ENCODE measurements at regions not wholly inside any gene's neighbourhood (a gene's known extent, or its start where the extent isn't known, plus 50 kb on each side); places are given as distances from the start of the nearest gene placed in this dataset.

- Mint-ChIP-seq H3K4me1 (no peaks in the 10 kb centered on the region), H3K36me3 (ENCODE audit: low read depth) (no peaks in the 10 kb centered on the region), H3K27ac (no peak overlapping the region), H3K4me3 (no peak overlapping the region), H3K27me3 (no peaks in the 10 kb centered on the region)
- DNase-seq = no peak
- no peak for ATAC-seq
- no peaks in the 10 kb centered on the region for H3K9me3 ChIP-seq (ENCODE audit: control insufficient read depth, low read length, poor library complexity, severe bottlenecking)
Observed at GRCh38 chr18:66731890-66732289, 128.0 kb upstream of the CDH19 start.

- H3K36me3 Mint-ChIP-seq (ENCODE audit: low read depth) = no peaks in the 10 kb centered on the region
- no peak overlapping the region for H3K27ac Mint-ChIP-seq
- no peaks in the 10 kb centered on the region for H3K27me3 Mint-ChIP-seq
- H3K9me3 ChIP-seq (ENCODE audit: control insufficient read depth, low read length, poor library complexity, severe bottlenecking) = no peaks in the 10 kb centered on the region
- no peak for DNase-seq
- ATAC-seq = no peak
- no peak overlapping the region for H3K4me3 Mint-ChIP-seq
- no peaks in the 10 kb centered on the region for H3K4me1 Mint-ChIP-seq
Observed at GRCh38 chr18:66729442-66730239, 125.8 kb upstream of the CDH19 start.

- no peak for DNase-seq
- H3K27ac Mint-ChIP-seq = no peak overlapping the region
- H3K36me3 Mint-ChIP-seq (ENCODE audit: low read depth) = no peaks in the 10 kb centered on the region
- H3K9me3 ChIP-seq (ENCODE audit: control insufficient read depth, low read length, poor library complexity, severe bottlenecking) = no peaks in the 10 kb centered on the region
- H3K27me3 Mint-ChIP-seq = no peaks in the 10 kb centered on the region
- no peak overlapping the region for H3K4me3 Mint-ChIP-seq
- H3K4me1 Mint-ChIP-seq = no peaks in the 10 kb centered on the region
- ATAC-seq = no peak
Observed at GRCh38 chr18:66728951-66729350, 125.1 kb upstream of the CDH19 start.

GRCh38 chr18:66727991-66728390 is 124.1 kb upstream of the CDH19 start:
- no peaks in the 10 kb centered on the region for H3K4me1 Mint-ChIP-seq
- DNase-seq (no peak), ATAC-seq (no peak)
- H3K9me3 ChIP-seq (ENCODE audit: control insufficient read depth, low read length, poor library complexity, severe bottlenecking) = no peaks in the 10 kb centered on the region
- H3K4me3 Mint-ChIP-seq = no peak overlapping the region
- H3K27ac Mint-ChIP-seq = no peak overlapping the region
- H3K36me3 Mint-ChIP-seq (ENCODE audit: low read depth) = no peaks in the 10 kb centered on the region
- H3K27me3 Mint-ChIP-seq = no peaks in the 10 kb centered on the region

- Mint-ChIP-seq H3K27me3 (no peaks in the 10 kb centered on the region), H3K4me3 (no peak overlapping the region), H3K36me3 (ENCODE audit: low read depth) (no peaks in the 10 kb centered on the region), H3K4me1 (no peaks in the 10 kb centered on the region), H3K27ac (no peak overlapping the region)
- ATAC-seq (no peak), DNase-seq (no peak)
- no peaks in the 10 kb centered on the region for H3K9me3 ChIP-seq (ENCODE audit: control insufficient read depth, low read length, poor library complexity, severe bottlenecking)
Observed at GRCh38 chr18:66724664-66725356, 120.9 kb upstream of the CDH19 start.

- H3K27ac Mint-ChIP-seq = no peak overlapping the region
- H3K36me3 Mint-ChIP-seq (ENCODE audit: low read depth) = no peaks in the 10 kb centered on the region
- H3K9me3 ChIP-seq (ENCODE audit: control insufficient read depth, low read length, poor library complexity, severe bottlenecking) = no peaks in the 10 kb centered on the region
- no peaks in the 10 kb centered on the region for H3K27me3 Mint-ChIP-seq
- ATAC-seq (no peak), DNase-seq (no peak)
- no peaks in the 10 kb centered on the region for H3K4me1 Mint-ChIP-seq
- no peak overlapping the region for H3K4me3 Mint-ChIP-seq
Observed at GRCh38 chr18:66722671-66723070, 118.8 kb upstream of the CDH19 start.

- no peaks in the 10 kb centered on the region for H3K9me3 ChIP-seq (ENCODE audit: control insufficient read depth, low read length, poor library complexity, severe bottlenecking)
- Mint-ChIP-seq H3K4me3 (no peak overlapping the region), H3K27ac (no peak overlapping the region), H3K27me3 (no peaks in the 10 kb centered on the region), H3K4me1 (no peaks in the 10 kb centered on the region), H3K36me3 (ENCODE audit: low read depth) (no peaks in the 10 kb centered on the region)
- ATAC-seq (no peak), DNase-seq (no peak)
Observed at GRCh38 chr18:66708646-66709045, 104.8 kb upstream of the CDH19 start.

GRCh38 chr18:66707473-66707872 is 103.6 kb upstream of the CDH19 start:
- DNase-seq = no peak
- no peak for ATAC-seq
- Mint-ChIP-seq H3K4me3 (no peak overlapping the region), H3K36me3 (ENCODE audit: low read depth) (no peaks in the 10 kb centered on the region), H3K27me3 (no peaks in the 10 kb centered on the region), H3K27ac (no peak overlapping the region), H3K4me1 (no peaks in the 10 kb centered on the region)
- no peaks in the 10 kb centered on the region for H3K9me3 ChIP-seq (ENCODE audit: control insufficient read depth, low read length, poor library complexity, severe bottlenecking)

GRCh38 chr18:66695281-66695680 is 91.4 kb upstream of the CDH19 start:
- H3K27me3 Mint-ChIP-seq = no peaks in the 10 kb centered on the region
- H3K4me3 Mint-ChIP-seq = no peak overlapping the region
- no peak overlapping the region for H3K27ac Mint-ChIP-seq
- H3K36me3 Mint-ChIP-seq (ENCODE audit: low read depth) = no peaks in the 10 kb centered on the region
- DNase-seq (no peak), ATAC-seq (no peak)
- H3K9me3 ChIP-seq (ENCODE audit: control insufficient read depth, low read length, poor library complexity, severe bottlenecking) = no peaks in the 10 kb centered on the region
- no peaks in the 10 kb centered on the region for H3K4me1 Mint-ChIP-seq

- H3K36me3 Mint-ChIP-seq (ENCODE audit: low read depth) = no peaks in the 10 kb centered on the region
- H3K4me3 Mint-ChIP-seq = no peak overlapping the region
- H3K27me3 Mint-ChIP-seq = no peaks in the 10 kb centered on the region
- no peaks in the 10 kb centered on the region for H3K9me3 ChIP-seq (ENCODE audit: control insufficient read depth, low read length, poor library complexity, severe bottlenecking)
- DNase-seq (no peak), ATAC-seq (no peak)
- no peaks in the 10 kb centered on the region for H3K4me1 Mint-ChIP-seq
- H3K27ac Mint-ChIP-seq = no peak overlapping the region
Observed at GRCh38 chr18:66694852-66695251, 91.0 kb upstream of the CDH19 start.

GRCh38 chr18:66687635-66688034 is 83.7 kb upstream of the CDH19 start:
- Mint-ChIP-seq H3K36me3 (ENCODE audit: low read depth) (no peaks in the 10 kb centered on the region), H3K4me1 (no peaks in the 10 kb centered on the region), H3K27me3 (no peaks in the 10 kb centered on the region), H3K27ac (no peak overlapping the region), H3K4me3 (no peak overlapping the region)
- no peak for ATAC-seq
- no peak for DNase-seq
- H3K9me3 ChIP-seq (ENCODE audit: control insufficient read depth, low read length, poor library complexity, severe bottlenecking) = no peaks in the 10 kb centered on the region

- H3K4me1 Mint-ChIP-seq = no peaks in the 10 kb centered on the region
Observed at GRCh38 chr18:66682855-66683322, 79.0 kb upstream of the CDH19 start.

GRCh38 chr18:66676699-66677098 is 72.8 kb upstream of the CDH19 start:
- Mint-ChIP-seq H3K36me3 (ENCODE audit: low read depth) (no peaks in the 10 kb centered on the region), H3K27me3 (no peaks in the 10 kb centered on the region), H3K4me1 (no peaks in the 10 kb centered on the region), H3K27ac (no peak overlapping the region), H3K4me3 (no peak overlapping the region)
- H3K9me3 ChIP-seq (ENCODE audit: control insufficient read depth, low read length, poor library complexity, severe bottlenecking) = no peaks in the 10 kb centered on the region
- no peak for DNase-seq
- no peak for ATAC-seq

More at GRCh38 chr18:66682855-66683322, 79.0 kb upstream of the CDH19 start:
- Mint-ChIP-seq H3K27ac (no peak overlapping the region), H3K4me3 (no peak overlapping the region), H3K27me3 (no peaks in the 10 kb centered on the region), H3K36me3 (ENCODE audit: low read depth) (no peaks in the 10 kb centered on the region)
- no peak for DNase-seq
- H3K9me3 ChIP-seq (ENCODE audit: control insufficient read depth, low read length, poor library complexity, severe bottlenecking) = no peaks in the 10 kb centered on the region
- no peak for ATAC-seq

- DNase-seq = no peak
- no peaks in the 10 kb centered on the region for H3K9me3 ChIP-seq (ENCODE audit: control insufficient read depth, low read length, poor library complexity, severe bottlenecking)
- Mint-ChIP-seq H3K27ac (no peak overlapping the region), H3K4me3 (no peak overlapping the region), H3K27me3 (no peaks in the 10 kb centered on the region), H3K36me3 (ENCODE audit: low read depth) (no peaks in the 10 kb centered on the region), H3K4me1 (no peaks in the 10 kb centered on the region)
- no peak for ATAC-seq
Observed at GRCh38 chr18:66674286-66674685, 70.4 kb upstream of the CDH19 start.
